Endothelial cell of umbilical vein (primary cell): ENCODE measurements at regions not wholly inside any gene's neighbourhood (a gene's known extent, or its start where the extent isn't known, plus 50 kb on each side); places are given as distances from the start of the nearest gene placed in this dataset.

Experiments used
- BruUV-seq: library from RNA; stranded (reverse); fragments of 400-500 nt; replicated peaks from 2 replicates; lab custom pipeline; 2021; lab: Mats Ljungman, UMichigan
- CTCF ChIA-PET: fragments of 300-600, 350-600 bp; sonication (Branson Sonifier 250); formaldehyde crosslinking; loops from one replicate; lab custom pipeline; 2021; ENCODE audit warnings: antibody characterized with exemption, inconsistent platforms; lab: Charles Lee
- POLR2A ChIA-PET: fragments of 300-600, 350-600 bp; sonication (Branson Sonifier 250); formaldehyde crosslinking; loops from one replicate; lab custom pipeline; 2021; ENCODE audit warnings: antibody characterized with exemption, inconsistent platforms; lab: Charles Lee
- DNase-seq: peaks from one replicate; pipeline ENCODE4 v3.0.0-alpha.2; 2011; ENCODE audit warnings: low read depth, low spot score
- FAIRE-seq: peaks from 2 replicates; lab custom pipeline; 2011; peaks lifted over from hg19 to GRCh38; lab: Jason Lieb, UNC
- H2AFZ ChIP-seq: 2 replicates; pipeline ENCODE4 v1.6.0; 2012; ENCODE audit warnings: low read depth, low read length, control low read depth, inconsistent platforms
- H3K27ac ChIP-seq: 2 replicates; pipeline ENCODE4 v1.5.1; 2011; ENCODE audit warnings: low read depth, mild to moderate bottlenecking, control low read depth, low read length, moderate library complexity; ENCODE audit not compliant: insufficient read depth
- H3K27me3 ChIP-seq, 2 experiments: 2 replicates each; pipeline versions ENCODE4 v1.6.0 to v1.6.1; 2011; ENCODE audit warnings: low read length in 2 of 2, mixed read lengths in 1 of 2; ENCODE audit not compliant: control insufficient read depth in 2 of 2, insufficient read depth in 2 of 2
- H3K36me3 ChIP-seq, 2 experiments: 2 replicates in 1 of 2; 3 replicates in 1 of 2; pipeline ENCODE4 v1.5.1; 2011; ENCODE audit warnings: low read length in 2 of 2, mild to moderate bottlenecking in 1 of 2, moderate library complexity in 1 of 2; ENCODE audit not compliant: control insufficient read depth in 2 of 2, insufficient read depth in 2 of 2; ENCODE audit errors: extremely low read depth in 1 of 2
- H3K4me1 ChIP-seq: 3 replicates; pipeline ENCODE4 v1.5.1; 2011; ENCODE audit warnings: mild to moderate bottlenecking, low read length; ENCODE audit not compliant: control insufficient read depth, insufficient read depth; ENCODE audit errors: extremely low read depth
- H3K4me2 ChIP-seq: 2 replicates; pipeline ENCODE4 v1.6.1; 2011; ENCODE audit warnings: low read length, control low read depth, mixed read lengths; ENCODE audit not compliant: insufficient read depth
- H3K4me3 ChIP-seq, 3 experiments: fragments of 200-600 bp in 1 of 3; sonication (generic), shearing (Covaris generic) in 1 of 3; replicated peaks in 1 of 3; 2 replicates each; pipeline ENCODE4 v1.5.1; 2011 to 2016; ENCODE audit warnings: control low read depth in 3 of 3, low read length in 3 of 3, mild to moderate bottlenecking in 2 of 3, inconsistent platforms in 1 of 3, low read depth in 1 of 3, moderate library complexity in 1 of 3; ENCODE audit not compliant: insufficient read depth in 1 of 3
- H3K79me2 ChIP-seq: 2 replicates; pipeline ENCODE4 v1.6.0; 2012; ENCODE audit warnings: low read length, inconsistent platforms; ENCODE audit not compliant: control insufficient read depth, insufficient read depth
- H3K9ac ChIP-seq: replicated peaks from 2 replicates; pipeline ENCODE3; 2011; ENCODE audit warnings: low read length, control low read depth; ENCODE audit not compliant: insufficient read depth; ENCODE audit errors: extremely low read depth
- H3K9me1 ChIP-seq: replicated peaks from 3 replicates; pipeline ENCODE4 v1.6.0; 2011; ENCODE audit warnings: mild to moderate bottlenecking, low read length; ENCODE audit not compliant: control insufficient read depth, insufficient read depth; ENCODE audit errors: extremely low read depth
- H3K9me3 ChIP-seq: replicated peaks from 2 replicates; pipeline ENCODE4 v1.5.1; 2012; ENCODE audit warnings: low read length, inconsistent platforms; ENCODE audit not compliant: control insufficient read depth, insufficient read depth
- H4K20me1 ChIP-seq: replicated peaks from 2 replicates; pipeline ENCODE3; 2011; ENCODE audit warnings: mild to moderate bottlenecking, low read length; ENCODE audit not compliant: control insufficient read depth, insufficient read depth; ENCODE audit errors: extremely low read depth
- CTCF ChIP-seq, 2 donors: IDR thresholded peaks; 1 replicate in 1 of 2; 2 replicates in 1 of 2; pipeline ENCODE4 v1.5.1; 2011; ENCODE audit warnings: low read length in 2 of 2, mild to moderate bottlenecking in 2 of 2, moderate library complexity in 2 of 2, control low read depth in 1 of 2, inconsistent platforms in 1 of 2, low read depth in 1 of 2; ENCODE audit not compliant: insufficient read depth in 1 of 2; ENCODE audit errors: extremely low read depth in 1 of 2
- EZH2 ChIP-seq: IDR thresholded peaks from 2 replicates; pipeline ENCODE4 v1.6.1; 2012; ENCODE audit warnings: borderline replicate concordance, low read depth, mild to moderate bottlenecking, moderate library complexity, low read length, inconsistent platforms; ENCODE audit not compliant: severe bottlenecking
- FOS ChIP-seq: IDR thresholded peaks from 2 replicates; pipeline ENCODE4 v1.6.1; 2011; ENCODE audit warnings: mild to moderate bottlenecking, low read length, moderate library complexity, borderline replicate concordance; ENCODE audit not compliant: insufficient read depth
- GATA2 ChIP-seq: IDR thresholded peaks from 2 replicates; pipeline ENCODE4 v1.7.0; 2011; ENCODE audit warnings: low read depth, mild to moderate bottlenecking, moderate library complexity, mixed read lengths, low read length; ENCODE audit not compliant: insufficient read length, insufficient read depth
- JUN ChIP-seq: IDR thresholded peaks from 2 replicates; pipeline ENCODE4 v1.6.1; 2011; ENCODE audit warnings: borderline replicate concordance, low read depth; ENCODE audit not compliant: insufficient read length, insufficient read depth
- MAX ChIP-seq: IDR thresholded peaks from 2 replicates; pipeline ENCODE4 v1.6.1; 2011; ENCODE audit not compliant: insufficient read depth, insufficient read length
- MYC ChIP-seq: IDR thresholded peaks from one replicate; pipeline ENCODE4 v1.6.1; 2011; ENCODE audit warnings: mild to moderate bottlenecking, low read depth, low read length
- POLR2A ChIP-seq: IDR thresholded peaks from 2 replicates; pipeline ENCODE4 v1.6.1; 2012; ENCODE audit warnings: low read depth, mild to moderate bottlenecking, control low read depth, low read length
- POLR2AphosphoS5 ChIP-seq: IDR thresholded peaks from 2 replicates; pipeline ENCODE4 v1.6.1; 2012; ENCODE audit warnings: low read depth, mild to moderate bottlenecking, control low read depth, low read length, moderate library complexity; ENCODE audit not compliant: insufficient read depth
- dilution Hi-C: fragments of 300-500 bp; cut with MboI; formaldehyde crosslinking; loops from one replicate; pipeline ENCODE4 v1.15.0; 2019; ENCODE audit warnings: low sequenced_read_pairs; ENCODE audit not compliant: extremely low pct_ligation_motif_present
- intact Hi-C: fragments of 100-400 bp; cut with micrococcal nuclease; formaldehyde crosslinking; loops from one replicate; pipeline ENCODE4 v1.10.0; 2022

- H3K9me1 ChIP-seq = no peaks in the 10 kb centered on the region
- H3K9me3 ChIP-seq = no peaks in the 10 kb centered on the region
- no peak overlapping the region for H2AFZ ChIP-seq
- no peaks in the 10 kb centered on the region for H4K20me1 ChIP-seq
- no peaks in the 10 kb centered on the region for H3K4me1 ChIP-seq
- no peak overlapping the region for H3K27ac ChIP-seq
- no peak overlapping the region for H3K4me2 ChIP-seq
- dilution Hi-C loops (no loop called here), intact Hi-C loops (no loop called here)
- no peak overlapping the region for H3K4me3 ChIP-seq
- H3K79me2 ChIP-seq = no peaks in the 10 kb centered on the region
- H3K27me3 ChIP-seq = peaks cover 3 to 6% of the 10 kb centered on the region in 2 experiments
- DNase-seq (no peak), FAIRE-seq (no peak)
- no peaks in the 10 kb centered on the region for H3K36me3 ChIP-seq
- no peak overlapping the region for H3K9ac ChIP-seq
- CTCF ChIA-PET = interaction anchor here (0.7 kb wide), 1 partner anchor 11 kb away, joined by 7 read pairs; no protein-coding TSS in a partner anchor
- no peak for TF ChIP-seq POLR2A
- TF ChIP-seq MAX = no peak
- TF ChIP-seq MYC = no peak
- no peak for TF ChIP-seq POLR2AphosphoS5
- TF ChIP-seq GATA2 = no peak
- no peak for TF ChIP-seq CTCF (IDR thresholded peaks at IDR 0.05; ENCODE audit: extremely low read depth in 1 of 2, insufficient read depth in 1 of 2, low read depth in 1 of 2, low read length in 2 of 2)
- no peak for TF ChIP-seq EZH2
- TF ChIP-seq FOS = no peak
- no peak for TF ChIP-seq JUN
- BruUV-seq = no TSS peak
- POLR2A ChIA-PET = no interaction called here
These were observed 59.2 kb upstream of the TANC2 start for GRCh38 chr17:62906881-62907280.
